ENCODE measurements at regions not wholly inside any gene's neighbourhood (a gene's known extent, or its start where the extent isn't known, plus 50 kb on each side); places are given as distances from the start of the nearest gene placed in this dataset.

- H3K4me1 ChIP-seq, result no peaks in the 10 kb centered on the region
- no peak overlapping the region for H3K27ac ChIP-seq
- H3K4me3 ChIP-seq, result no peak overlapping the region
- H3K36me3 ChIP-seq, result no peaks in the 10 kb centered on the region
- TF ChIP-seq POLR2AphosphoS5 (IDR thresholded peaks at IDR 0.05; ENCODE audit: insufficient read depth in 1 of 2, low read depth in 1 of 2) (no peak), POLR2A (IDR thresholded peaks at IDR 0.05) (no peak), CTCF (IDR thresholded peaks at IDR 0.05) (no peak)
- no peaks in the 10 kb centered on the region for H3K9me3 ChIP-seq
- no peak for DNase-seq (ENCODE audit: extremely low spot score in 2 of 2)
- intact Hi-C loops (cut with DNase I), result no loop called here
- no peaks in the 10 kb centered on the region for H3K27me3 ChIP-seq
Observed at GRCh38 chr12:75892731-75893408, 138.7 kb downstream of the PHLDA1 start.

- H3K4me3 ChIP-seq, result no peak overlapping the region
- H3K9me3 ChIP-seq, result no peaks in the 10 kb centered on the region
- TF ChIP-seq POLR2AphosphoS5 (IDR thresholded peaks at IDR 0.05; ENCODE audit: insufficient read depth in 1 of 2, low read depth in 1 of 2), result no peak
- no peak for TF ChIP-seq POLR2A (IDR thresholded peaks at IDR 0.05)
- no peak for TF ChIP-seq CTCF (IDR thresholded peaks at IDR 0.05)
- no peak for DNase-seq (ENCODE audit: extremely low spot score in 2 of 2)
- H3K36me3 ChIP-seq, result no peaks in the 10 kb centered on the region
- intact Hi-C loops (cut with DNase I), result no loop called here
- no peaks in the 10 kb centered on the region for H3K27me3 ChIP-seq
- H3K27ac ChIP-seq, result no peak overlapping the region
- H3K4me1 ChIP-seq, result no peaks in the 10 kb centered on the region
Observed at GRCh38 chr12:75891072-75891471, 140.5 kb downstream of the PHLDA1 start.

GRCh38 chr12:75890660-75891059 lies 140.9 kb downstream of the PHLDA1 start:
- no peaks in the 10 kb centered on the region for H3K36me3 ChIP-seq
- no peaks in the 10 kb centered on the region for H3K9me3 ChIP-seq
- no peaks in the 10 kb centered on the region for H3K27me3 ChIP-seq
- DNase-seq (ENCODE audit: extremely low spot score in 2 of 2), result no peak
- no peak for TF ChIP-seq POLR2AphosphoS5 (IDR thresholded peaks at IDR 0.05; ENCODE audit: insufficient read depth in 1 of 2, low read depth in 1 of 2)
- H3K4me1 ChIP-seq, result no peaks in the 10 kb centered on the region
- no peak overlapping the region for H3K4me3 ChIP-seq
- intact Hi-C loops (cut with DNase I), result no loop called here
- no peak overlapping the region for H3K27ac ChIP-seq

GRCh38 chr12:75890141-75890540 lies 141.4 kb downstream of the PHLDA1 start:
- no peak overlapping the region for H3K27ac ChIP-seq
- H3K9me3 ChIP-seq, result no peaks in the 10 kb centered on the region
- H3K36me3 ChIP-seq, result no peaks in the 10 kb centered on the region
- H3K4me3 ChIP-seq, result no peak overlapping the region
- DNase-seq (ENCODE audit: extremely low spot score in 2 of 2), result no peak
- no peaks in the 10 kb centered on the region for H3K27me3 ChIP-seq
- intact Hi-C loops (cut with DNase I), result no loop called here
- no peaks in the 10 kb centered on the region for H3K4me1 ChIP-seq
- TF ChIP-seq POLR2A (IDR thresholded peaks at IDR 0.05), result no peak
- TF ChIP-seq CTCF (IDR thresholded peaks at IDR 0.05), result no peak
- TF ChIP-seq POLR2AphosphoS5 (IDR thresholded peaks at IDR 0.05; ENCODE audit: insufficient read depth in 1 of 2, low read depth in 1 of 2), result no peak

GRCh38 chr12:75888874-75889613 lies 142.5 kb downstream of the PHLDA1 start:
- DNase-seq (ENCODE audit: extremely low spot score in 2 of 2), result no peak
- Histone ChIP-seq H3K36me3 (no peaks in the 10 kb centered on the region), H3K4me3 (no peak overlapping the region), H3K27me3 (no peaks in the 10 kb centered on the region), H3K4me1 (no peaks in the 10 kb centered on the region), H3K9me3 (no peaks in the 10 kb centered on the region), H3K27ac (no peak overlapping the region)
- no peak for TF ChIP-seq CTCF (IDR thresholded peaks at IDR 0.05)
- no peak for TF ChIP-seq POLR2AphosphoS5 (IDR thresholded peaks at IDR 0.05; ENCODE audit: insufficient read depth in 1 of 2, low read depth in 1 of 2)
- no peak for TF ChIP-seq POLR2A (IDR thresholded peaks at IDR 0.05)
- intact Hi-C loops (cut with DNase I), result no loop called here

Measured in vagina (tissue), 2 donors.